ENCODE measurements at regions not wholly inside any gene's neighbourhood (a gene's known extent, or its start where the extent isn't known, plus 50 kb on each side); places are given as distances from the start of the nearest gene placed in this dataset.

- no peak overlapping the region for H3K4me2 ChIP-seq (ENCODE audit: insufficient read depth, low read length)
- no peak overlapping the region for H2AFZ ChIP-seq (ENCODE audit: low read length)
- H3K27ac ChIP-seq (ENCODE audit: low read depth, low read length), result no peak overlapping the region
- no peaks in the 10 kb centered on the region for H3K4me1 ChIP-seq (ENCODE audit: insufficient read depth, low read length)
- H3K4me3 ChIP-seq (ENCODE audit: insufficient read depth, low read length), result no peak overlapping the region
- no peaks in the 10 kb centered on the region for H4K20me1 ChIP-seq (ENCODE audit: insufficient read depth, low read length)
- no peak for TF ChIP-seq CTCF (IDR thresholded peaks at IDR 0.05; ENCODE audit: extremely low read depth, low read depth, low read length)
- H3K9me3 ChIP-seq (ENCODE audit: low read depth, low read length), result peaks cover 4% of the 10 kb centered on the region
- no peaks in the 10 kb centered on the region for H3K27me3 ChIP-seq (ENCODE audit: insufficient read depth, low read length)
- no peaks in the 10 kb centered on the region for H3K36me3 ChIP-seq (ENCODE audit: insufficient read depth, low read length)
- DNase-seq (ENCODE audit: insufficient read length, low spot score, missing footprints), result no peak
- no peaks in the 10 kb centered on the region for H3K79me2 ChIP-seq (ENCODE audit: insufficient read depth, low read length)
These were observed 108.7 kb upstream of the ADARB2 start for GRCh38 chr10:1846032-1846431.

- TF ChIP-seq CTCF (IDR thresholded peaks at IDR 0.05; ENCODE audit: extremely low read depth, low read depth, low read length), result no peak
- Histone ChIP-seq H3K27me3 (ENCODE audit: insufficient read depth, low read length) (no peaks in the 10 kb centered on the region), H4K20me1 (ENCODE audit: insufficient read depth, low read length) (no peaks in the 10 kb centered on the region), H3K27ac (ENCODE audit: low read depth, low read length) (no peak overlapping the region), H2AFZ (ENCODE audit: low read length) (no peak overlapping the region), H3K4me3 (ENCODE audit: insufficient read depth, low read length) (no peak overlapping the region), H3K4me1 (ENCODE audit: insufficient read depth, low read length) (no peaks in the 10 kb centered on the region), H3K9me3 (ENCODE audit: low read depth, low read length) (peaks cover 4% of the 10 kb centered on the region), H3K79me2 (ENCODE audit: insufficient read depth, low read length) (no peaks in the 10 kb centered on the region), H3K36me3 (ENCODE audit: insufficient read depth, low read length) (no peaks in the 10 kb centered on the region), H3K4me2 (ENCODE audit: insufficient read depth, low read length) (no peak overlapping the region)
- DNase-seq (ENCODE audit: insufficient read length, low spot score, missing footprints), result no peak
These were observed 104.4 kb upstream of the ADARB2 start for GRCh38 chr10:1841759-1842158.

- Histone ChIP-seq H3K36me3 (ENCODE audit: insufficient read depth, low read length) (no peaks in the 10 kb centered on the region), H3K79me2 (ENCODE audit: insufficient read depth, low read length) (no peaks in the 10 kb centered on the region), H3K27ac (ENCODE audit: low read depth, low read length) (no peak overlapping the region), H3K4me1 (ENCODE audit: insufficient read depth, low read length) (no peaks in the 10 kb centered on the region), H3K9me3 (ENCODE audit: low read depth, low read length) (peaks cover 6% of the 10 kb centered on the region), H3K4me2 (ENCODE audit: insufficient read depth, low read length) (no peak overlapping the region), H4K20me1 (ENCODE audit: insufficient read depth, low read length) (no peaks in the 10 kb centered on the region), H3K4me3 (ENCODE audit: insufficient read depth, low read length) (no peak overlapping the region), H2AFZ (ENCODE audit: low read length) (no peak overlapping the region), H3K27me3 (ENCODE audit: insufficient read depth, low read length) (no peaks in the 10 kb centered on the region)
- no peak for TF ChIP-seq CTCF (IDR thresholded peaks at IDR 0.05; ENCODE audit: extremely low read depth, low read depth, low read length)
- no peak for DNase-seq (ENCODE audit: insufficient read length, low spot score, missing footprints)
These were observed 92.4 kb upstream of the ADARB2 start for GRCh38 chr10:1829712-1830111.

GRCh38 chr10:1824928-1825327, 87.6 kb upstream of the ADARB2 start:
- Histone ChIP-seq H3K27me3 (ENCODE audit: insufficient read depth, low read length) (no peaks in the 10 kb centered on the region), H3K36me3 (ENCODE audit: insufficient read depth, low read length) (no peaks in the 10 kb centered on the region), H3K27ac (ENCODE audit: low read depth, low read length) (no peak overlapping the region), H3K79me2 (ENCODE audit: insufficient read depth, low read length) (no peaks in the 10 kb centered on the region), H2AFZ (ENCODE audit: low read length) (no peak overlapping the region), H3K4me3 (ENCODE audit: insufficient read depth, low read length) (no peak overlapping the region), H3K4me2 (ENCODE audit: insufficient read depth, low read length) (no peak overlapping the region), H4K20me1 (ENCODE audit: insufficient read depth, low read length) (no peaks in the 10 kb centered on the region), H3K4me1 (ENCODE audit: insufficient read depth, low read length) (no peaks in the 10 kb centered on the region), H3K9me3 (ENCODE audit: low read depth, low read length) (peaks cover 3% of the 10 kb centered on the region)
- DNase-seq (ENCODE audit: insufficient read length, low spot score, missing footprints), result no peak
- no peak for TF ChIP-seq CTCF (IDR thresholded peaks at IDR 0.05; ENCODE audit: extremely low read depth, low read depth, low read length)

Data from osteoblast (primary cell).